Gastroesophageal sphincter (tissue), 3 donors: ENCODE measurements at regions not wholly inside any gene's neighbourhood (a gene's known extent, or its start where the extent isn't known, plus 50 kb on each side); places are given as distances from the start of the nearest gene placed in this dataset.

Experiments used
- CTCF ChIP-seq, 4 experiments: fragments of 200-600 bp in 2 of 4; fragments of 450-650 bp in 2 of 4; sonication (generic) in 1 of 4; IDR thresholded peaks; one replicate each; pipeline ENCODE4 v1.5.1; 2017 to 2019; ENCODE audit warnings: antibody characterized with exemption in 4 of 4, mild to moderate bottlenecking in 2 of 4, moderate library complexity in 2 of 4
- EP300 ChIP-seq: sonication (generic); formaldehyde crosslinking; IDR thresholded peaks from one replicate; pipeline ENCODE4 v1.6.1; 2017; ENCODE audit warnings: antibody characterized with exemption, mild to moderate bottlenecking
- POLR2A ChIP-seq, 2 donors: fragments of 450-650 bp; IDR thresholded peaks; one replicate each; pipeline ENCODE4 v1.6.1; 2017; ENCODE audit warnings: antibody characterized with exemption in 2 of 2, mild to moderate bottlenecking in 2 of 2, moderate library complexity in 1 of 2
- POLR2AphosphoS5 ChIP-seq: sonication (generic); formaldehyde crosslinking; IDR thresholded peaks from one replicate; pipeline ENCODE4 v1.6.1; 2017; ENCODE audit warnings: antibody characterized with exemption

- TF ChIP-seq CTCF (IDR thresholded peaks at IDR 0.05) (no peak), POLR2AphosphoS5 (no peak), EP300 (no peak), POLR2A (IDR thresholded peaks at IDR 0.05) (no peak)
Observed at GRCh38 chr10:90171014-90171722, 469.8 kb downstream of the KIF20B start.
